SK-N-SH (cell line): ENCODE measurements at regions not wholly inside any gene's neighbourhood (a gene's known extent, or its start where the extent isn't known, plus 50 kb on each side); places are given as distances from the start of the nearest gene placed in this dataset.

Experiments used
- CTCF ChIA-PET: fragments of 300-600, 350-600 bp; formaldehyde crosslinking; extraction: SDS; loops from one replicate; lab custom pipeline; 2021; lab: Yijun Ruan, JAX
- POLR2A ChIA-PET: fragments of 350-600 bp; sonication (Branson Sonifier 250); formaldehyde crosslinking; extraction: SDS; loops from one replicate; lab custom pipeline; 2020; ENCODE audit warnings: antibody characterized with exemption, inconsistent platforms; lab: Yijun Ruan, JAX
- DNase-seq: peaks from one replicate; pipeline ENCODE4 v3.0.0; 2012
- H2AFZ ChIP-seq: fragments of 200-600 bp; sonication (generic); 2 replicates; pipeline ENCODE4 v1.8.1; 2016; ENCODE audit warnings: antibody characterized with exemption, mild to moderate bottlenecking, low read depth
- H3F3A ChIP-seq: fragments of 200-600 bp; sonication (generic); replicated peaks from 2 replicates; pipeline ENCODE3; 2016; ENCODE audit warnings: antibody characterized with exemption, mild to moderate bottlenecking; ENCODE audit not compliant: insufficient read depth
- H3K27ac ChIP-seq, 2 experiments: fragments of 200-500 bp in 1 of 2; fragments of 200-600 bp in 1 of 2; sonication (Bioruptor generic) in 1 of 2; sonication (generic), shearing (Covaris generic) in 1 of 2; 2 replicates each; pipeline versions ENCODE4 v1.5.1 to v1.6.1; 2014 to 2016; ENCODE audit warnings: low read depth in 2 of 2, inconsistent platforms in 1 of 2, low read length in 1 of 2, mild to moderate bottlenecking in 1 of 2, mixed read lengths in 1 of 2
- H3K27me3 ChIP-seq: fragments of 200-600 bp; sonication (generic), shearing (Covaris generic); 2 replicates; pipeline ENCODE4 v1.6.1; 2016; ENCODE audit warnings: mixed run types; ENCODE audit not compliant: insufficient read depth
- H3K36me3 ChIP-seq, 2 experiments: fragments of 200-500 bp in 1 of 2; fragments of 200-600 bp in 1 of 2; sonication (Bioruptor generic) in 1 of 2; sonication (generic) in 1 of 2; replicated peaks in 1 of 2; 2 replicates each; pipeline versions ENCODE3 to v1.5.1; 2014 to 2016; ENCODE audit warnings: low read length in 1 of 2, mild to moderate bottlenecking in 1 of 2; ENCODE audit not compliant: insufficient read depth in 2 of 2, control insufficient read depth in 1 of 2
- H3K4me1 ChIP-seq, 2 experiments: fragments of 200-500 bp in 1 of 2; fragments of 200-600 bp in 1 of 2; sonication (Bioruptor generic) in 1 of 2; sonication (generic), shearing (Covaris generic) in 1 of 2; 2 replicates each; pipeline versions ENCODE4 v1.5.1 to v1.6.1; 2014 to 2016; ENCODE audit warnings: low read depth in 1 of 2, low read length in 1 of 2, mixed run types in 1 of 2; ENCODE audit not compliant: insufficient read depth in 2 of 2, control insufficient read depth in 1 of 2
- H3K4me2 ChIP-seq: fragments of 200-600 bp; sonication (generic), shearing (Covaris generic); 2 replicates; pipeline ENCODE4 v1.6.1; 2017; ENCODE audit warnings: mixed run types
- H3K4me3 ChIP-seq, 2 experiments: fragments of 200-500 bp in 1 of 2; fragments of 200-600 bp in 1 of 2; sonication (Bioruptor generic) in 1 of 2; sonication (generic), shearing (Covaris generic) in 1 of 2; 2 replicates each; pipeline versions ENCODE4 v1.5.1 to v1.8.1; 2014 to 2016; ENCODE audit warnings: low read depth in 2 of 2, inconsistent platforms in 1 of 2, low read length in 1 of 2, mild to moderate bottlenecking in 1 of 2, mixed read lengths in 1 of 2, moderate library complexity in 1 of 2
- H3K79me2 ChIP-seq: fragments of 200-600 bp; sonication (generic); 2 replicates; pipeline ENCODE4 v1.8.1; 2017; ENCODE audit warnings: mild to moderate bottlenecking; ENCODE audit not compliant: insufficient read depth
- H3K9ac ChIP-seq: fragments of 200-600 bp; sonication (generic); 2 replicates; pipeline ENCODE4 v1.6.1; 2017; ENCODE audit warnings: mixed run types
- H3K9me2 ChIP-seq: fragments of 200-600 bp; sonication (generic); 2 replicates; pipeline ENCODE4 v1.6.1; 2017; ENCODE audit warnings: mixed run types
- H3K9me3 ChIP-seq: fragments of 200-600 bp; sonication (generic); 2 replicates; pipeline ENCODE4 v1.6.1; 2017; ENCODE audit warnings: mixed run types, mild to moderate bottlenecking, moderate library complexity
- H4K20me1 ChIP-seq: fragments of 200-600 bp; sonication (generic); 2 replicates; pipeline ENCODE4 v1.6.1; 2017; ENCODE audit warnings: mild to moderate bottlenecking, mixed run types; ENCODE audit not compliant: insufficient read depth
- CHD2 ChIP-seq: fragments of 150-350 bp; IDR thresholded peaks from 2 replicates; pipeline ENCODE4 v1.6.1; 2018; ENCODE audit warnings: low read length; ENCODE audit not compliant: partially characterized antibody
- ELF1 ChIP-seq: IDR thresholded peaks from 2 replicates; pipeline ENCODE4 v1.4.0; 2012
- EP300 ChIP-seq, 2 experiments: IDR thresholded peaks; 2 replicates each; pipeline versions ENCODE4 v1.4.0 to v1.6.1; 2012; ENCODE audit warnings: borderline replicate concordance in 1 of 2, low read depth in 1 of 2, low read length in 1 of 2
- FOSL2 ChIP-seq: IDR thresholded peaks from 2 replicates; pipeline ENCODE4 v1.4.0; 2012; ENCODE audit warnings: low read depth, mild to moderate bottlenecking, moderate library complexity, borderline replicate concordance
- FOXM1 ChIP-seq: IDR thresholded peaks from 2 replicates; pipeline ENCODE4 v1.4.0; 2012; ENCODE audit warnings: low read depth, mild to moderate bottlenecking
- JUND ChIP-seq: IDR thresholded peaks from 2 replicates; pipeline ENCODE4 v1.4.0; 2012
- NFIC ChIP-seq: IDR thresholded peaks from 2 replicates; pipeline ENCODE4 v1.4.0; 2012; ENCODE audit warnings: borderline replicate concordance
- POLR2AphosphoS5 ChIP-seq: IDR thresholded peaks from 2 replicates; pipeline ENCODE4 v1.6.1; 2012; ENCODE audit warnings: low read depth, low read length
- RAD21 ChIP-seq: IDR thresholded peaks from 2 replicates; pipeline ENCODE4 v1.6.1; 2012; ENCODE audit warnings: mild to moderate bottlenecking, low read length
- REST ChIP-seq: IDR thresholded peaks from 2 replicates; pipeline ENCODE4 v1.6.1; 2012; ENCODE audit warnings: mild to moderate bottlenecking, low read depth, low read length, moderate library complexity
- RFX5 ChIP-seq: IDR thresholded peaks from 2 replicates; pipeline ENCODE4 v1.6.1; 2012; ENCODE audit warnings: mild to moderate bottlenecking, improper control_type of control experiment, low read length
- SIN3A ChIP-seq: IDR thresholded peaks from 2 replicates; pipeline ENCODE4 v1.6.1; 2012; ENCODE audit warnings: low read depth, mild to moderate bottlenecking, low read length, moderate library complexity, borderline replicate concordance
- TCF12 ChIP-seq: IDR thresholded peaks from 2 replicates; pipeline ENCODE4 v1.4.0; 2012
- USF1 ChIP-seq: IDR thresholded peaks from 2 replicates; pipeline ENCODE4 v1.4.0; 2012; ENCODE audit warnings: low read depth, borderline replicate concordance
- WGBS: methylation state at CpG from one replicate; pipeline ENCODE4 v1.1.6; 2017; ENCODE audit warnings: low lambda C conversion rate; 5-methylcytosine and 5-hydroxymethylcytosine counted together
- TF ChIP-seq, protein P1 (sequence below): fragments of 150-350 bp; IDR thresholded peaks from 2 replicates; pipeline ENCODE4 v1.6.1; 2017; ENCODE audit warnings: antibody characterized with exemption, low read length, low read depth, borderline replicate concordance
- TF ChIP-seq, protein P2 (sequence below): IDR thresholded peaks from 2 replicates; pipeline ENCODE4; 2012

- no peaks in the 10 kb centered on the region for H3K9me3 ChIP-seq
- TF ChIP-seq EP300 (IDR thresholded peaks at IDR 0.05; ENCODE audit: borderline replicate concordance in 1 of 2, low read depth in 1 of 2, low read length in 1 of 2) (no peak), CHD2 (no peak), USF1 (no peak), SIN3A (no peak), FOXM1 (no peak), REST (no peak), FOSL2 (no peak)
- TF ChIP-seq, protein P1, sequence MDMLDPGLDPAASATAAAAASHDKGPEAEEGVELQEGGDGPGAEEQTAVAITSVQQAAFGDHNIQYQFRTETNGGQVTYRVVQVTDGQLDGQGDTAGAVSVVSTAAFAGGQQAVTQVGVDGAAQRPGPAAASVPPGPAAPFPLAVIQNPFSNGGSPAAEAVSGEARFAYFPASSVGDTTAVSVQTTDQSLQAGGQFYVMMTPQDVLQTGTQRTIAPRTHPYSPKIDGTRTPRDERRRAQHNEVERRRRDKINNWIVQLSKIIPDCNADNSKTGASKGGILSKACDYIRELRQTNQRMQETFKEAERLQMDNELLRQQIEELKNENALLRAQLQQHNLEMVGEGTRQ = no peak
- H3K4me2 ChIP-seq = no peak overlapping the region
- H3K4me3 ChIP-seq = no peak overlapping the region
- H3K36me3 ChIP-seq = no peaks in the 10 kb centered on the region
- no peaks in the 10 kb centered on the region for H4K20me1 ChIP-seq
- ChIA-PET POLR2A (no interaction called here), CTCF (interaction anchor here (1.1 kb wide), 1 partner anchor 91 kb away, joined by 3 read pairs; no protein-coding TSS in a partner anchor)
- H3F3A ChIP-seq = no peaks in the 10 kb centered on the region
- no peaks in the 10 kb centered on the region for H3K27me3 ChIP-seq
- H3K27ac ChIP-seq = no peak overlapping the region
- 70% methylated on average over 18 of the region's 23 CpGs for WGBS
- no peaks in the 10 kb centered on the region for H3K79me2 ChIP-seq
- peaks cover 0 to 6% of the 10 kb centered on the region in 2 experiments; a peak in 1 of 4 replicates for H3K4me1 ChIP-seq
- H3K9ac ChIP-seq = no peak overlapping the region
- no peak overlapping the region for H2AFZ ChIP-seq
- no peak for DNase-seq
- no peaks in the 10 kb centered on the region for H3K9me2 ChIP-seq
These were observed 205.2 kb upstream of the PPP2R2D start for GRCh38 chr10:131695496-131696165.

GRCh38 chr10:131697476-131698128 lies 203.2 kb upstream of the PPP2R2D start:
- no peaks in the 10 kb centered on the region for H3K27me3 ChIP-seq
- H3K9me3 ChIP-seq = no peaks in the 10 kb centered on the region
- H3K4me3 ChIP-seq = no peak overlapping the region
- ChIA-PET CTCF (no interaction called here), POLR2A (no interaction called here)
- no peaks in the 10 kb centered on the region for H3K9me2 ChIP-seq
- peak; percentile 71 for DNase-seq
- WGBS = 22% methylated on average over 21 of the region's 21 CpGs
- H3K79me2 ChIP-seq = no peaks in the 10 kb centered on the region
- no peak overlapping the region for H3K27ac ChIP-seq
- H3F3A ChIP-seq = no peaks in the 10 kb centered on the region
- no peaks in the 10 kb centered on the region for H3K36me3 ChIP-seq
- no peaks in the 10 kb centered on the region for H4K20me1 ChIP-seq
- H3K9ac ChIP-seq = no peak overlapping the region
- no peak overlapping the region for H2AFZ ChIP-seq
- no peak overlapping the region for H3K4me2 ChIP-seq
- H3K4me1 ChIP-seq = peaks cover 0 to 6% of the 10 kb centered on the region in 2 experiments; a peak in 1 of 4 replicates
- TF ChIP-seq RAD21 = no peak
- TF ChIP-seq REST = no peak
- no peak for TF ChIP-seq ELF1
- TF ChIP-seq JUND = no peak
- TF ChIP-seq RFX5 = no peak
- TF ChIP-seq POLR2AphosphoS5 = no peak
- TF ChIP-seq NFIC = no peak
- TF ChIP-seq TCF12 = no peak
- TF ChIP-seq, protein P2, sequence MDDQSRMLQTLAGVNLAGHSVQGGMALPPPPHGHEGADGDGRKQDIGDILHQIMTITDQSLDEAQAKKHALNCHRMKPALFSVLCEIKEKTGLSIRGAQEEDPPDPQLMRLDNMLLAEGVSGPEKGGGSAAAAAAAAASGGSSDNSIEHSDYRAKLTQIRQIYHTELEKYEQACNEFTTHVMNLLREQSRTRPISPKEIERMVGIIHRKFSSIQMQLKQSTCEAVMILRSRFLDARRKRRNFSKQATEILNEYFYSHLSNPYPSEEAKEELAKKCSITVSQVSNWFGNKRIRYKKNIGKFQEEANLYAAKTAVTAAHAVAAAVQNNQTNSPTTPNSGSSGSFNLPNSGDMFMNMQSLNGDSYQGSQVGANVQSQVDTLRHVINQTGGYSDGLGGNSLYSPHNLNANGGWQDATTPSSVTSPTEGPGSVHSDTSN = no peak
